IMR-90 (cell line): ENCODE measurements at regions not wholly inside any gene's neighbourhood (a gene's known extent, or its start where the extent isn't known, plus 50 kb on each side); places are given as distances from the start of the nearest gene placed in this dataset.

ENCODE experiments used
- ATAC-seq: fragments of 200-7000 bp; cut with Tn5 transposase; 2 replicates; pipeline ENCODE4 v1.9.1; 2020; ENCODE audit warnings: low read depth, mild to moderate bottlenecking, moderate library complexity
- BruUV-seq: library from RNA; stranded (reverse); fragments of 400-500 nt; replicated peaks from 2 replicates; lab custom pipeline; 2021; lab: Mats Ljungman, UMichigan
- CTCF ChIA-PET: fragments of 300-600 bp; formaldehyde crosslinking; extraction: SDS; loops from one replicate; lab custom pipeline; 2021; ENCODE audit warnings: antibody characterized with exemption; lab: Yijun Ruan, JAX
- POLR2A ChIA-PET: fragments of 300-600 bp; sonication (Branson Sonifier 250); formaldehyde crosslinking; loops from one replicate; lab custom pipeline; 2022; ENCODE audit warnings: antibody characterized with exemption; ENCODE audit not compliant: unreplicated experiment; lab: Charles Lee
- DNase-seq: peaks from one replicate; pipeline ENCODE4 v3.0.0; 2013
- H2AFZ ChIP-seq: replicated peaks from 2 replicates; pipeline ENCODE3; 2013; ENCODE audit warnings: low read length, mild to moderate bottlenecking; ENCODE audit not compliant: poor library complexity
- H2AK5ac ChIP-seq: 2 replicates; pipeline ENCODE4 v1.6.1; 2013; ENCODE audit warnings: low read depth, low read length, inconsistent platforms
- H2AK9ac ChIP-seq: replicated peaks from 2 replicates; pipeline ENCODE3; 2013; ENCODE audit warnings: mild to moderate bottlenecking, low read depth, low read length, moderate library complexity; ENCODE audit not compliant: poor library complexity
- H2BK120ac ChIP-seq: 2 replicates; pipeline ENCODE4 v1.6.1; 2013; ENCODE audit warnings: low read depth, low read length, inconsistent platforms
- H2BK15ac ChIP-seq: 3 replicates; pipeline ENCODE4 v1.6.1; 2013; ENCODE audit warnings: low read depth, low read length, inconsistent platforms
- H2BK20ac ChIP-seq: 2 replicates; pipeline ENCODE4 v1.6.1; 2013; ENCODE audit warnings: low read depth, mild to moderate bottlenecking, inconsistent platforms, low read length, moderate library complexity
- H2BK5ac ChIP-seq: 2 replicates; pipeline ENCODE4 v1.6.1; 2013; ENCODE audit warnings: mild to moderate bottlenecking, low read depth, low read length, inconsistent platforms; ENCODE audit not compliant: poor library complexity, severe bottlenecking
- H3K14ac ChIP-seq: replicated peaks from 2 replicates; pipeline ENCODE4 v1.6.1; 2013; ENCODE audit warnings: low read depth, low read length, inconsistent platforms
- H3K18ac ChIP-seq: 2 replicates; pipeline ENCODE4 v1.6.1; 2013; ENCODE audit warnings: low read depth, low read length, control low read depth
- H3K23ac ChIP-seq: 2 replicates; pipeline ENCODE4 v1.6.1; 2013; ENCODE audit warnings: low read depth, low read length, inconsistent platforms
- H3K27ac ChIP-seq: 2 replicates; pipeline ENCODE4 v1.5.1; 2013; ENCODE audit warnings: mild to moderate bottlenecking, control low read depth, low read length; ENCODE audit not compliant: insufficient read depth
- H3K27me3 ChIP-seq: 2 replicates; pipeline ENCODE4 v1.6.1; 2013; ENCODE audit warnings: low read length; ENCODE audit not compliant: control insufficient read depth, insufficient read depth
- H3K36me3 ChIP-seq: 2 replicates; pipeline ENCODE4 v1.6.1; 2013; ENCODE audit warnings: low read length, mixed read lengths; ENCODE audit not compliant: control insufficient read depth, insufficient read depth
- H3K4ac ChIP-seq: 2 replicates; pipeline ENCODE4 v1.6.1; 2013; ENCODE audit warnings: low read depth, low read length, inconsistent platforms
- H3K4me1 ChIP-seq: 2 replicates; pipeline ENCODE4 v1.6.1; 2013; ENCODE audit warnings: low read length, mixed read lengths; ENCODE audit not compliant: control insufficient read depth, insufficient read depth
- H3K4me2 ChIP-seq: 2 replicates; pipeline ENCODE4 v1.6.1; 2013; ENCODE audit warnings: low read depth, mild to moderate bottlenecking, control low read depth, low read length, moderate library complexity
- H3K4me3 ChIP-seq: 2 replicates; pipeline ENCODE4 v1.5.1; 2013; ENCODE audit warnings: low read depth, mild to moderate bottlenecking, control low read depth, low read length, moderate library complexity; ENCODE audit not compliant: insufficient read depth
- H3K56ac ChIP-seq: 2 replicates; pipeline ENCODE4 v1.6.1; 2013; ENCODE audit warnings: low read length, inconsistent platforms; ENCODE audit not compliant: insufficient read depth; ENCODE audit errors: extremely low read depth
- H3K79me1 ChIP-seq, 2 experiments: 2 replicates each; pipeline ENCODE4 v1.6.1; 2013; ENCODE audit warnings: low read length in 2 of 2, inconsistent platforms in 1 of 2, low read depth in 1 of 2
- H3K9ac ChIP-seq: 2 replicates; pipeline ENCODE4 v1.6.1; 2013; ENCODE audit warnings: low read depth, low read length, control low read depth
- H3K9me1 ChIP-seq: 2 replicates; pipeline ENCODE4 v1.6.1; 2013; ENCODE audit warnings: low read length, inconsistent platforms; ENCODE audit not compliant: insufficient read depth
- H3K9me3 ChIP-seq: 2 replicates; pipeline ENCODE4 v1.6.1; 2013; ENCODE audit warnings: low read length; ENCODE audit not compliant: control insufficient read depth, insufficient read depth
- H4K20me1 ChIP-seq: 2 replicates; pipeline ENCODE4 v1.6.1; 2013; ENCODE audit warnings: low read length, inconsistent platforms; ENCODE audit not compliant: insufficient read depth
- H4K5ac ChIP-seq: 2 replicates; pipeline ENCODE4 v1.6.1; 2013; ENCODE audit warnings: mild to moderate bottlenecking, low read depth, low read length, control low read depth
- H4K8ac ChIP-seq, 2 experiments: 2 replicates each; pipeline ENCODE4 v1.6.1; 2013; ENCODE audit warnings: low read depth in 2 of 2, low read length in 2 of 2, control low read depth in 1 of 2, inconsistent platforms in 1 of 2
- H4K91ac ChIP-seq: 2 replicates; pipeline ENCODE4 v1.6.1; 2013; ENCODE audit warnings: low read depth, low read length, inconsistent platforms; ENCODE audit not compliant: insufficient read depth
- CHD1 ChIP-seq: IDR thresholded peaks from 2 replicates; pipeline ENCODE4 v1.6.1; 2012; ENCODE audit warnings: low read depth, low read length, improper control_type of control experiment
- FOS ChIP-seq: fragments of 150-350 bp; IDR thresholded peaks from 2 replicates; pipeline ENCODE4 v1.6.1; 2016; ENCODE audit warnings: low read depth, low read length
- NFE2L2 ChIP-seq: fragments of 150-350 bp; IDR thresholded peaks from 2 replicates; pipeline ENCODE4 v1.6.1; 2016; ENCODE audit warnings: low read depth, mild to moderate bottlenecking, low read length
- POLR2A ChIP-seq: IDR thresholded peaks from 2 replicates; pipeline ENCODE4 v1.6.1; 2012; ENCODE audit warnings: mild to moderate bottlenecking, low read depth, low read length
- RAD21 ChIP-seq: IDR thresholded peaks from 2 replicates; pipeline ENCODE4 v1.6.1; 2012; ENCODE audit warnings: low read length, improper control_type of control experiment
- RFX5 ChIP-seq: IDR thresholded peaks from 2 replicates; pipeline ENCODE4 v1.8.0; 2012; ENCODE audit warnings: low read depth, mild to moderate bottlenecking, low read length, moderate library complexity
- WGBS, 2 experiments: methylation state at CpG; one replicate each; pipeline versions ENCODE4 v1.1.5 to v1.1.7; 2013; ENCODE audit warnings: missing lambda C conversion rate in 2 of 2; ENCODE audit not compliant: insufficient read length in 1 of 2; ENCODE audit errors: extremely low coverage in 2 of 2; 5-methylcytosine and 5-hydroxymethylcytosine counted together
- dilution Hi-C: fragments of 300-500 bp; cut with HindIII; formaldehyde crosslinking; loops from one replicate; pipeline ENCODE4 v1.14.3; 2018; ENCODE audit warnings: low sequenced_read_pairs; ENCODE audit not compliant: unreplicated experiment
- in situ Hi-C: fragments of 300-500 bp; cut with MboI; formaldehyde crosslinking; loops from 3 replicates; pipeline ENCODE4 v1.14.3; 2019; ENCODE audit warnings: low sequenced_read_pairs, inconsistent platforms, mixed read lengths
- intact Hi-C: fragments of 100-400 bp; cut with micrococcal nuclease; formaldehyde crosslinking; loops from 2 replicates; pipeline ENCODE4 v1.10.0; 2022

DNA sequence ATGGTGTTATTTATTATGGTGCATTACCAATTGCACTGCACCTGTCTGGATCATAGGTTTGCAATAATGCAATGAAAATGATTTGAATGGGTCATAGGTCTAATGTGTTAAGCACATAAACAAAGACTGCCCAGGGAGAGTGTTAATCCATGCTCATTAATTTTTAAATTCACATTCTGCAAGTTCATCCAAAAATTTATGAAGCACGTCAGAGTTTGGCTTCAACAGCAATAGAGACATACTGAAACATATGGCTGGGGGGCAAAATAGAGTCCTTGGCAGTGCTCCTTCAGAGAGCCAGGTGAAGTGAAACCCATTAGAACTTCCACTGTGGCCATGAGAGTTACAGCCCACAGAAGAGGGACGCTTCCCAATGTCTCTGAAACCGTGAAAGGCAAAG lies 441.1 kb downstream of the POM121L12 start:
- H3K9me3 ChIP-seq, result peaks cover 8% of the 10 kb centered on the region
- ATAC-seq, result no peak
- no peak overlapping the region for H2AK9ac ChIP-seq
- H4K5ac ChIP-seq, result no peak overlapping the region
- no peaks in the 10 kb centered on the region for H4K20me1 ChIP-seq
- POLR2A ChIA-PET, result no interaction called here
- intact Hi-C loops (no loop called here), in situ Hi-C loops (no loop called here), dilution Hi-C loops (no loop called here)
- no peak overlapping the region for H4K8ac ChIP-seq
- no peaks in the 10 kb centered on the region for H3K79me1 ChIP-seq
- no peak overlapping the region for H2AFZ ChIP-seq
- H3K4ac ChIP-seq, result no peak overlapping the region
- no peaks in the 10 kb centered on the region for H3K4me1 ChIP-seq
- H2BK120ac ChIP-seq, result no peak overlapping the region
- H3K56ac ChIP-seq, result no peak overlapping the region
- no peak overlapping the region for H3K23ac ChIP-seq
- H3K27ac ChIP-seq, result no peak overlapping the region
- BruUV-seq, result no TSS peak
- no peak overlapping the region for H3K4me2 ChIP-seq
- no peak overlapping the region for H4K91ac ChIP-seq
- H2AK5ac ChIP-seq, result no peak overlapping the region
- no peak overlapping the region for H2BK5ac ChIP-seq
- no peak overlapping the region for H3K18ac ChIP-seq
- H3K9me1 ChIP-seq, result no peaks in the 10 kb centered on the region
- H2BK20ac ChIP-seq, result no peak overlapping the region
- H3K27me3 ChIP-seq, result no peaks in the 10 kb centered on the region
- WGBS, 2 experiments, result no CpG with 5 or more reads among the region's 3 CpGs
- no peak overlapping the region for H3K14ac ChIP-seq
- no peaks in the 10 kb centered on the region for H3K36me3 ChIP-seq
- H2BK15ac ChIP-seq, result no peak overlapping the region
- no peak overlapping the region for H3K9ac ChIP-seq
- H3K4me3 ChIP-seq, result no peak overlapping the region
- TF ChIP-seq RAD21 (no peak), NFE2L2 (no peak), RFX5 (no peak), POLR2A (no peak), FOS (no peak), CHD1 (no peak)
- DNase-seq, result no peak
- CTCF ChIA-PET, result no interaction called here
